Small intestine (tissue), 7 donors: ENCODE measurements at regions not wholly inside any gene's neighbourhood (a gene's known extent, or its start where the extent isn't known, plus 50 kb on each side); places are given as distances from the start of the nearest gene placed in this dataset.
A peak's percentile ranks its signal among the peaks of the same experiment; 100 is the strongest.
"Not testable (repeated sequence)": the region's sequence is repeated elsewhere in the genome, so short reads cannot be mapped to it uniquely, and the experiment has no call there.

Source experiments
- DNase-seq, 2 donors: peaks; one replicate each; pipeline versions ENCODE4 v3.0.0 to v3.0.0-alpha.2; 2013
- FAIRE-seq: peaks from 2 replicates; lab custom pipeline; 2012; peaks lifted over from hg19 to GRCh38; lab: Jason Lieb, UNC
- H3K27ac ChIP-seq, 3 donors: one replicate each; pipeline ENCODE4 v1.5.1; 2013; ENCODE audit warnings: low read length in 2 of 3, mild to moderate bottlenecking in 2 of 3, control low read depth in 1 of 3, inconsistent platforms in 1 of 3, low read depth in 1 of 3, moderate library complexity in 1 of 3
- H3K27me3 ChIP-seq, 3 donors: one replicate each; pipeline ENCODE4 v1.6.1; 2013; ENCODE audit warnings: low read length in 3 of 3, inconsistent platforms in 1 of 3; ENCODE audit not compliant: control insufficient read depth in 3 of 3, insufficient read depth in 3 of 3
- H3K36me3 ChIP-seq, 3 donors: one replicate each; pipeline ENCODE4 v1.6.1; 2013; ENCODE audit warnings: low read length in 3 of 3, inconsistent platforms in 1 of 3, low read depth in 1 of 3, mild to moderate bottlenecking in 1 of 3, moderate library complexity in 1 of 3; ENCODE audit not compliant: control insufficient read depth in 3 of 3, insufficient read depth in 2 of 3
- H3K4me1 ChIP-seq, 3 donors: one replicate each; pipeline ENCODE4 v1.6.1; 2013; ENCODE audit warnings: low read length in 2 of 3, inconsistent platforms in 1 of 3, low read depth in 1 of 3, mild to moderate bottlenecking in 1 of 3, moderate library complexity in 1 of 3; ENCODE audit not compliant: control insufficient read depth in 3 of 3, insufficient read depth in 2 of 3
- H3K4me3 ChIP-seq, 3 donors: one replicate each; pipeline ENCODE4 v1.5.1; 2013; ENCODE audit warnings: low read length in 3 of 3, control low read depth in 1 of 3, inconsistent platforms in 1 of 3, low read depth in 1 of 3, mild to moderate bottlenecking in 1 of 3, moderate library complexity in 1 of 3
- H3K9me3 ChIP-seq, 2 donors: one replicate each; pipeline ENCODE4 v1.6.1; 2013; ENCODE audit warnings: low read depth in 1 of 2, low read length in 1 of 2; ENCODE audit not compliant: control insufficient read depth in 2 of 2, insufficient read depth in 1 of 2
- WGBS, 3 donors: extraction: QIAGEN DNeasy Blood & Tissue Kit; methylation state at CpG; one replicate each; pipeline ENCODE4 v1.1.7; 2013; 5-methylcytosine and 5-hydroxymethylcytosine counted together
- donor health status: healthy with polysubstance abuse.
- donor health status: control.
- donor health status: control.
- donor health status: Bipolar disorder and iron deficiency.
- donor health status: healthy.

DNA sequence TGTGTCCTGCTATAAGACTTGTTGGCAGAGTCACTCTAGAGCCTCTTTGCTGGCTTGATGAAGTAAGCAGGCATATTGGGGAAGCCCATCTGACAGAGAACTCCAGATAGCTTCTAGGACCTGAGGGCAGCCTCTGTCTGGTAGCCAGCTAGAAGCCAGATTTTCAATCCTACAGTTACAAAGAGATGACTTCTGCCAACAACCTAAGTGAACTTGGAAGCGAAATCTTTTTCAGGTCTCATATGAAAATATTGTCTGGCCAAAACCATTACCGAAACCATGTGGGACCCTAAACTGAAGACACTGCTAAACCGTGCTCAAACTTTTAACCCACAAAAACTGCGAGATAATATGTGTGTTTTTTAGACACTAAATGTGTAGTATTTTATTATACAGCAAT, 140.9 kb downstream of the MRPS30 start:
- 86 to 93% (median 89%) methylated on average over 4 of the region's 4 CpGs for WGBS, 3 donors
- no peaks in the 10 kb centered on the region for H3K4me1 ChIP-seq

DNA sequence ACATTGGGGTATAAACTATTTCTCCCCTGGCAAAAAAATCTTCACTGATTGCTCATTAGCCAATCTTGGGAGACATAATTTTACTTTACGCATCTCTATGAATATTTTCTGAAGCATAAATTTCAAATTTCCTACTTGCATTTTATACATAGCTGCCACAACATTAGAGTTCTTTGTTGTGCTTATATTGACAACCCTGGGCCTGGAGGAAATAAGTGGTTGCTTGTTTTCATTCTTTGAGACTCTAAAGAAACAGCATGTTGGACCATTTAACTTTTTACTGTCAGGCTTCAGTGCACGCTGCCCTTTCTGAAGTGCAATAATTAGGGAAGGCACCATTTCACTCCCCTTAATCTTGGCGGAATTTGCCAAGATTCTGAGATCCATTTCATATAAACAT, 142.6 kb downstream of the MRPS30 start:
- Histone ChIP-seq H3K36me3 (no peaks in the 10 kb centered on the region), H3K27me3 (no peaks in the 10 kb centered on the region), H3K9me3 (no peaks in the 10 kb centered on the region), H3K4me3 (no peak overlapping the region), H3K27ac (no peak overlapping the region), H3K4me1 (no peaks in the 10 kb centered on the region)
- 79 to 87% (median 87%) methylated on average over 3 of the region's 3 CpGs for WGBS, 3 donors
- FAIRE-seq (no peak), DNase-seq (no peak)

More for the DNA sequence above, 140.9 kb downstream of the MRPS30 start:
- DNase-seq, result no peak
- no peak for FAIRE-seq
- no peak overlapping the region for H3K27ac ChIP-seq
- H3K9me3 ChIP-seq, result no peaks in the 10 kb centered on the region
- no peak overlapping the region for H3K4me3 ChIP-seq
- H3K36me3 ChIP-seq, result no peaks in the 10 kb centered on the region
- no peaks in the 10 kb centered on the region for H3K27me3 ChIP-seq

DNA sequence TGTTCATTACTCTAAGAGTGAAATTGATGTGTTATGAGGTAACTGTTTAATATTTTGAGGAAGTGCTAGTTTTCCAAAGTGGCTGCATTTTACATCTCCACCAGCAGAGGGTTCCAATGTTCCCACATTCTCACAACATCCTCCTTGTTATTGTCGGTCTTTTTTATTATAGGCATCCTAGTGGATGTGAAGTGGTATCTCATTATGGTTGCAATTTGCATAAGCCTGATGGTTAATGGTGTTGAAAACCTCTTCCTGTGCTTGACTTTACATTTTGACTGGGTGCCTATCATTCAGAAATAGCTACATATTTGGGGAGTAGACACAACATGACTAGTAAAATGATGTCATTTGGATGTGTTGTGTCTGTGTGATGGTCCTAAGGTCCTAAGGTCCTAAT, 143.6 kb downstream of the MRPS30 start:
- FAIRE-seq, result no peak
- Histone ChIP-seq H3K27ac (no peak overlapping the region), H3K9me3 (no peaks in the 10 kb centered on the region), H3K4me3 (no peak overlapping the region), H3K36me3 (no peaks in the 10 kb centered on the region), H3K4me1 (no peaks in the 10 kb centered on the region), H3K27me3 (no peaks in the 10 kb centered on the region)
- peak; percentile 5 to 23 for DNase-seq
- WGBS, 3 donors, result 0 to 9% (median 3%) methylated on average over 1 of the region's 1 CpG

DNA sequence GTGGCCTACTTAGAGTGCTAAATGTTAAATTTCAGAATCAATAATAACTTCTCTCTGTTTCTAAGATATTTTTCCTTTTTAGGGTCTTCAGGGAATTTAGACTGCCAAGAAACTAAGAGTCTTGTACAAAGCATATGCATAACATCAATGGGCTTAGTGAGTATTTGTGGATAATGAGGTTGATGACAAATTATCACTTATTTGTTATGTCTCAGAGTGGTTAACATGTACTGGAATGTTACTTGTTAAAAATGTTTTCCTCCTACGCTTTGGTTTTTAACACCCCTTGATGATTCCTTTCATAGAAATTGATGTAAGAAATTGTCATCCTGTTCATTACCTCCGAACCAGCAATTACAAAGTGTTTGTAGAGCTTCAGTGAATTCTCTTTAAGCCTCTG, 144.3 kb downstream of the MRPS30 start:
- 64 to 75% (median 72%) methylated on average over 2 of the region's 2 CpGs for WGBS, 3 donors
- no peak for FAIRE-seq

DNA sequence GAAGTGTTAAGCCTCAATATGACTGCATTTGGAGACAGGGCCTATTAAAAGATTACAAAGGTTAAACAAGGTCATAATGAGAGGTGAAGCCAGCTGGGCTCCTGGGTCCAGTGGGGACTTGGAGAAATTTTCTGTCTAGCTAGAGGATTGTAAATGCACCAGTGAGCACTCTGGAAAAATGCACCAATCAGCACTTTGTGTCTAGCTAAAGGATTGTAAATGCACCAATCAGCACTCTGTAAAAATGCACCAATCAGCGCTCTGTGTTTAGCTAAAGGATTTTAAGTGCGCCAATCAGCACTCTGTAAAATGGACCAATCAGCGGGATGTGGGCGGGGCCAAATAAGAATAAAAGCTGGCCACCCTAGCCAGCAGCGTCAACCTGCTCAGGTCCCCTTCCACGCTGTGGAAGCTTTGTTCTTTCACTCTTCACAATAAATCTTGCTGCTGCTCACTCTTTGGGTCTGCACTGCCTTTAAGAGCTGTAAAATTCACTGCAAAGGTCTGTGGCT, 150.3 kb downstream of the MRPS30 start:
- not testable (repeated sequence) for H3K27ac ChIP-seq, H3K4me3 ChIP-seq, H3K36me3 ChIP-seq, FAIRE-seq, H3K4me1 ChIP-seq, H3K9me3 ChIP-seq, H3K27me3 ChIP-seq, DNase-seq
- WGBS, 3 donors, result 79 to 89% (median 83%) methylated on average over 6 of the region's 6 CpGs

More for the DNA sequence above, 144.3 kb downstream of the MRPS30 start:
- DNase-seq, result no peak
- no peaks in the 10 kb centered on the region for H3K36me3 ChIP-seq
- H3K4me3 ChIP-seq, result no peak overlapping the region
- no peaks in the 10 kb centered on the region for H3K4me1 ChIP-seq
- no peaks in the 10 kb centered on the region for H3K9me3 ChIP-seq
- H3K27ac ChIP-seq, result no peak overlapping the region
- no peaks in the 10 kb centered on the region for H3K27me3 ChIP-seq

DNA sequence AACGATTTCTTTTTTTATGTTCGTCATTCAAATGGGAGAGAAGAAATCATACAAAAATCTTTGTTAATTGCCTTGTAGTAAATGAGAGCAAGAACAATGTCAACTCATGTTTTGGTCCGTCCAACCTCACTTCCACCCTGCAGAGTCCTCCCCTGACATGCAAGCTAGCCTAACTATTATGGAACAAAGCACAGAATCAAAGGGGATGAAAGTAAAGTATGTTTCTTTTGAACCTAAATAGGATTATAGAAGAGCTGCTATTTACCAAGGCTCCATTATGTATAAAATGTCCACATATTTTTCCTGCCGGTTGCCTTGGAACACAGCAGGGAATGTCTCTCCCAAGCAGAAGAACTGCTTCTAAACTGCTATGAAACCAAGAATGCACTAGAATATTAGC, 161.1 kb downstream of the MRPS30 start:
- WGBS, 3 donors, result 73 to 86% (median 80%) methylated on average over 4 of the region's 4 CpGs
- Histone ChIP-seq H3K36me3 (no peaks in the 10 kb centered on the region), H3K27me3 (no peaks in the 10 kb centered on the region), H3K27ac (no peak overlapping the region), H3K4me3 (no peak overlapping the region), H3K4me1 (no peaks in the 10 kb centered on the region), H3K9me3 (peaks cover 0 to 6% of the 10 kb centered on the region in 2 donors)
- no peak for FAIRE-seq
- DNase-seq, result no peak

DNA sequence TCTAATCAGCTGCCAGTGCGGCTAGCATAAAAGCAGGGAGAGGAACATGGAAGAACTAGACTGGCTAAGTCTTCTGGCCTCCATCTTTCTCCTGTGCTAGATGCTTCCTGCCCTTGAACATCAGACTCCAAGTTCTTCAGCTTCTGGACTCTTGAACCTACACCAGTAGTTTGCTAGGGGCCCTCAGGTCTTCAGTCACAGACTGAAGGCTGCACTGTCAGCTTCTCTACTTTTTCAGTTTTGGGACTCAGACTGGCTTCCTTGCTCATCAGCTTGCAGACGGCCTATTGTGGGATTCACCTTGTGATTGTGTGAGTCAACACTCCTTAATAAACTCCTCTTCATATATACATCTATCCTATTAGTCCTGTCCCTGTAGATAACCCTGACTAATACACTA, 162.2 kb downstream of the MRPS30 start:
- H3K4me1 ChIP-seq, DNase-seq, FAIRE-seq, H3K36me3 ChIP-seq, H3K4me3 ChIP-seq, H3K27ac ChIP-seq, H3K27me3 ChIP-seq: not testable (repeated sequence)
- H3K9me3 ChIP-seq, result peaks cover 0 to 12% of the 10 kb centered on the region in 2 donors
- 69 to 92% (median 87%) methylated on average over 2 of the region's 2 CpGs for whole genome bisulfite sequencing, 3 donors

DNA sequence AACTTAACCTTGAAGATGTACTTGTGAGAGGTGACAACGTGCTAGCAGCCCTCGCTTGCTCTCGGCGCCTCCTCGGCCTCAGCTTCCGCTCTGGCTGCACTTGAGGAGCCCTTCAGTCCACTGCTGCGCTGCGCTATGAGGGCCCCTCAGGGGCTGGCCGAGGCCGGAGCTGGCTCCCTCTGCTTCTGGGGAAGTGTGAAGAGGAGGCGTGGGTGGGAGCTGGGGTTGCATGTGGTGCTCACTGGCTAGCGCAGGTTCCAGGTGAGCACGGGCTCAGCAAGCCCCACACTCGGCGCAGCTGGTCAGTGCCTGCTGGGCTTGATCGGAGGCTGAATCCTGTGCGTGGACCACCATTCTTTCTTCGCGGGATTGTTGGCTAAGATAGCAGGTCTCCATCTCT, 166.1 kb downstream of the MRPS30 start:
- Histone ChIP-seq H3K27me3 (no peaks in the 10 kb centered on the region), H3K4me3 (no peak overlapping the region), H3K9me3 (peaks cover 0 to 12% of the 10 kb centered on the region in 2 donors), H3K4me1 (no peaks in the 10 kb centered on the region), H3K27ac (no peak overlapping the region), H3K36me3 (no peaks in the 10 kb centered on the region)
- DNase-seq (no peak), FAIRE-seq (no peak)
- WGBS, 3 donors, result 81 to 90% (median 89%) methylated on average over 17 to 19 of the region's 19 CpGs

DNA sequence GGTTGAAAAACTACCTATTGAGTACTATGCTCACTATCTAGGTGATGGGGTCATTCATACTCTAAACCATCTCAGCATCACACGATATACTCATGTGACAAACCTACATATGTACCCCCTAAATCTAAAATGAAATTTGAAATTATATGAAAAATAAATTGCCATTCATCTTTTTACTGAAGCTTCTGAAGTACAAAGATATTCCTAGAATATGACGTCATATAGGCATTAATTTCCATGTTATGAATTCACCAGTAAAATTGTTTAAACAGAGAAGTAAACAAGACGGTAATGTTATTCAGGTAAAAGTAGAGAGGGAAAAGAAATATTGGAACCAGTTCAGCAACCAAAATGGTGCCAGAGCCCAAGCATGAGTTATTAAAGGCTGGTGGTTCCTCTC, 173.0 kb downstream of the MRPS30 start:
- Histone ChIP-seq H3K9me3 (peaks cover 0 to 20% of the 10 kb centered on the region in 2 donors), H3K27me3 (no peaks in the 10 kb centered on the region), H3K4me1 (no peaks in the 10 kb centered on the region), H3K36me3 (no peaks in the 10 kb centered on the region), H3K27ac (no peak overlapping the region), H3K4me3 (no peak overlapping the region)
- DNase-seq (no peak), FAIRE-seq (no peak)
- WGBS, 3 donors, result 85 to 88% (median 87%) methylated on average over 3 of the region's 3 CpGs
